HG03097 (cell line): ENCODE measurements at regions not wholly inside any gene's neighbourhood (a gene's known extent, or its start where the extent isn't known, plus 50 kb on each side); places are given as distances from the start of the nearest gene placed in this dataset.
"Not testable (repeated sequence)": the region's sequence is repeated elsewhere in the genome, so short reads cannot be mapped to it uniquely, and the experiment has no call there.

ENCODE experiments used
- ATAC-seq: cut with Tn5 transposase; IDR thresholded peaks from one replicate; pipeline ENCODE4 v1.9.1; 2021; ENCODE audit not compliant: unreplicated experiment, low FRiP score

GRCh38 chr18:70578480-70578879, 289.6 kb downstream of the SOCS6 start:
- ATAC-seq = no peak

- ATAC-seq = no peak
Measured at GRCh38 chr18:70577023-70577420, 288.2 kb downstream of the SOCS6 start.

- no peak for ATAC-seq
Measured at GRCh38 chr18:70576276-70577022, 287.6 kb downstream of the SOCS6 start.

- not testable (repeated sequence) for ATAC-seq
Measured at GRCh38 chr18:70574951-70575350, 286.1 kb downstream of the SOCS6 start.

- ATAC-seq = not testable (repeated sequence)
Measured at GRCh38 chr18:70569647-70570046, 280.8 kb downstream of the SOCS6 start.

- no peak for ATAC-seq
Measured at GRCh38 chr18:70559446-70559845, 270.6 kb downstream of the SOCS6 start.

- no peak for ATAC-seq
Measured at GRCh38 chr18:70558371-70558770, 269.5 kb downstream of the SOCS6 start.

- no peak for ATAC-seq
Measured at GRCh38 chr18:70554854-70555445, 266.1 kb downstream of the SOCS6 start.

GRCh38 chr18:70553936-70554260, 265.1 kb downstream of the SOCS6 start:
- ATAC-seq = no peak

GRCh38 chr18:70553245-70553935, 264.5 kb downstream of the SOCS6 start:
- no peak for ATAC-seq

- no peak for ATAC-seq
Measured at GRCh38 chr18:70536370-70537062, 247.7 kb downstream of the SOCS6 start.

- ATAC-seq = no peak
Measured at GRCh38 chr18:70535041-70535440, 246.2 kb downstream of the SOCS6 start.

GRCh38 chr18:70525322-70525721, 236.5 kb downstream of the SOCS6 start:
- not testable (repeated sequence) for ATAC-seq

GRCh38 chr18:70523792-70524182, 234.9 kb downstream of the SOCS6 start:
- ATAC-seq = no peak

- no peak for ATAC-seq
Measured at GRCh38 chr18:70523035-70523791, 234.4 kb downstream of the SOCS6 start.

GRCh38 chr18:70522183-70522680, 233.4 kb downstream of the SOCS6 start:
- no peak for ATAC-seq

- ATAC-seq = no peak
Measured at GRCh38 chr18:70520867-70521266, 232.0 kb downstream of the SOCS6 start.

GRCh38 chr18:70513502-70514171, 224.8 kb downstream of the SOCS6 start:
- ATAC-seq = no peak

GRCh38 chr18:70507970-70508369, 219.1 kb downstream of the SOCS6 start:
- ATAC-seq = no peak

- ATAC-seq = no peak
Measured at GRCh38 chr18:70506511-70506910, 217.7 kb downstream of the SOCS6 start.
